K562 (cell line): ENCODE measurements at regions not wholly inside any gene's neighbourhood (a gene's known extent, or its start where the extent isn't known, plus 50 kb on each side); places are given as distances from the start of the nearest gene placed in this dataset.

Experiments
- ATAC-seq: fragments of 200-7000 bp; cut with Tn5 transposase; 3 replicates; pipeline ENCODE4 v1.9.1; 2020; ENCODE audit warnings: moderate library complexity
- BruUV-seq: library from RNA; stranded (reverse); fragments of 400-500 nt; replicated peaks from 2 replicates; lab custom pipeline; 2021; lab: Mats Ljungman, UMichigan
- CTCF ChIA-PET: fragments of 300-600 bp; formaldehyde crosslinking; extraction: SDS; loops from one replicate; lab custom pipeline; 2021; ENCODE audit warnings: low intra/inter-chr PET ratio; lab: Yijun Ruan, JAX
- POLR2A ChIA-PET: fragments of 300-600, 350-650 bp; sonication (Branson Sonifier 250); formaldehyde crosslinking; extraction: SDS; loops from one replicate; lab custom pipeline; 2021; ENCODE audit warnings: antibody characterized with exemption, inconsistent platforms; lab: Yijun Ruan, JAX
- DNase-seq, 4 experiments: peaks; one replicate each; pipeline versions ENCODE4 v3.0.0 to v3.0.0-alpha.2; 2011 to 2018; ENCODE audit warnings: low spot score in 3 of 4, mixed read lengths in 3 of 4; ENCODE audit errors: extremely low read depth in 1 of 4
- FAIRE-seq: peaks from 2 replicates; lab custom pipeline; 2011; peaks lifted over from hg19 to GRCh38; lab: Jason Lieb, UNC
- H2AFZ ChIP-seq: 2 replicates; pipeline ENCODE4 v1.6.0; 2011; ENCODE audit warnings: low read depth, low read length, control low read depth, inconsistent platforms
- H3K27ac ChIP-seq: fragments of 200-600 bp; 3 replicates; pipeline ENCODE4 v1.8.0; 2011; ENCODE audit warnings: low read depth, mild to moderate bottlenecking, control low read depth, inconsistent platforms, low read length, moderate library complexity, mixed read lengths; ENCODE audit errors: extremely low read depth
- H3K27me3 ChIP-seq, 2 experiments: fragments of 300-600 bp in 1 of 2; 2 replicates in 1 of 2; 3 replicates in 1 of 2; pipeline versions ENCODE4 v1.6.0 to v1.8.0; 2011; ENCODE audit warnings: inconsistent platforms in 2 of 2, low read length in 2 of 2, mild to moderate bottlenecking in 1 of 2, mixed read lengths in 1 of 2, moderate library complexity in 1 of 2; ENCODE audit not compliant: control insufficient read depth in 2 of 2, insufficient read depth in 2 of 2
- H3K36me3 ChIP-seq: fragments of 300-600 bp; 3 replicates; pipeline ENCODE4 v1.8.0; 2011; ENCODE audit warnings: mild to moderate bottlenecking, low read length, inconsistent platforms; ENCODE audit not compliant: control insufficient read depth, insufficient read depth
- H3K4me1 ChIP-seq, 2 experiments: fragments of 200-600 bp in 1 of 2; replicated peaks in 1 of 2; 2 replicates in 1 of 2; 3 replicates in 1 of 2; pipeline versions ENCODE4 v1.5.1 to v1.8.0; 2011; ENCODE audit warnings: inconsistent platforms in 2 of 2, low read length in 2 of 2, mild to moderate bottlenecking in 1 of 2, mixed read lengths in 1 of 2, moderate library complexity in 1 of 2; ENCODE audit not compliant: control insufficient read depth in 2 of 2, insufficient read depth in 2 of 2
- H3K4me2 ChIP-seq: 2 replicates; pipeline ENCODE4 v1.6.1; 2011; ENCODE audit warnings: low read length, control low read depth, inconsistent platforms, mixed read lengths; ENCODE audit not compliant: insufficient read depth
- H3K4me3 ChIP-seq: fragments of 200-600 bp; sonication (generic), shearing (Covaris generic); 2 replicates; pipeline ENCODE4 v1.5.1; 2016; ENCODE audit warnings: control low read depth, inconsistent platforms
- H3K79me2 ChIP-seq: fragments of 200-600 bp; 3 replicates; pipeline ENCODE4 v1.8.0; 2011; ENCODE audit warnings: low read length, inconsistent platforms; ENCODE audit not compliant: control insufficient read depth, insufficient read depth
- H3K9ac ChIP-seq, 2 experiments: 2 replicates each; pipeline versions ENCODE4 v1.6.0 to v1.6.1; 2011; ENCODE audit warnings: low read depth in 2 of 2, low read length in 2 of 2, control low read depth in 1 of 2, inconsistent platforms in 1 of 2, mild to moderate bottlenecking in 1 of 2, mixed read lengths in 1 of 2; ENCODE audit not compliant: insufficient read depth in 1 of 2
- H3K9me1 ChIP-seq: one replicate; pipeline ENCODE4 v1.6.0; 2011; ENCODE audit warnings: inconsistent platforms, mild to moderate bottlenecking, low read length, moderate library complexity; ENCODE audit not compliant: control insufficient read depth, insufficient read depth
- H3K9me3 ChIP-seq: replicated peaks from 2 replicates; pipeline ENCODE4 v1.5.1; 2011; ENCODE audit warnings: low read depth, low read length, inconsistent platforms; ENCODE audit not compliant: control insufficient read depth, insufficient read depth
- H4K20me1 ChIP-seq: replicated peaks from 2 replicates; pipeline ENCODE4 v1.6.1; 2011; ENCODE audit warnings: low read length, inconsistent platforms, mixed read lengths; ENCODE audit not compliant: control insufficient read depth, insufficient read depth
- C11orf30 ChIP-seq: fragments of 450-650 bp; IDR thresholded peaks from 2 replicates; pipeline ENCODE4 v1.6.1; 2016; ENCODE audit warnings: low read depth, mild to moderate bottlenecking
- HNRNPLL ChIP-seq: fragments of 200-400 bp; formaldehyde crosslinking; IDR thresholded peaks from 2 replicates; pipeline ENCODE4 v1.6.1; 2017; ENCODE audit warnings: low read length, low read depth, mild to moderate bottlenecking; ENCODE audit not compliant: poor library complexity, severe bottlenecking
- KAT8 ChIP-seq: fragments of 450-650 bp; IDR thresholded peaks from 2 replicates; pipeline ENCODE4 v1.6.1; 2016; ENCODE audit warnings: low read depth, mild to moderate bottlenecking
- MAFF ChIP-seq: IDR thresholded peaks from 2 replicates; pipeline ENCODE4 v1.6.1; 2012; ENCODE audit warnings: low read length, improper control_type of control experiment
- MAFG ChIP-seq: fragments of 450-650 bp; conservative IDR thresholded peaks from 2 replicates; pipeline ENCODE4 v1.6.1; 2016; ENCODE audit warnings: missing genetic modification characterization, missing compliant biosample characterization
- NBN ChIP-seq: fragments of 450-650 bp; IDR thresholded peaks from 2 replicates; pipeline ENCODE4 v1.6.1; 2016; ENCODE audit warnings: low read depth, mild to moderate bottlenecking
- NFE2 ChIP-seq: IDR thresholded peaks from 2 replicates; pipeline ENCODE4 v1.6.1; 2014; ENCODE audit warnings: antibody characterized with exemption, low read depth
- NFE2L1 ChIP-seq: fragments of 450-650 bp; IDR thresholded peaks from 2 replicates; pipeline ENCODE4 v1.6.1; 2016; ENCODE audit warnings: missing genetic modification characterization, low read depth, mild to moderate bottlenecking, missing compliant biosample characterization, moderate library complexity, borderline replicate concordance
- RAD21 ChIP-seq, 2 experiments: fragments of 250-450 bp in 1 of 2; fragments of 450-650 bp in 1 of 2; sonication (Bioruptor Pico) in 1 of 2; formaldehyde crosslinking in 1 of 2; IDR thresholded peaks in 1 of 2; conservative IDR thresholded peaks in 1 of 2; 2 replicates each; pipeline versions ENCODE4 v1.4.0 to v1.8.0; 2020 to 2022; ENCODE audit warnings: mild to moderate bottlenecking in 2 of 2, moderate library complexity in 1 of 2
- TRIM28 ChIP-seq: fragments of 450-650 bp; IDR thresholded peaks from 2 replicates; pipeline ENCODE4 v1.6.1; 2017
- ZHX1 ChIP-seq: fragments of 150-350 bp; conservative IDR thresholded peaks from 2 replicates; pipeline ENCODE4 v1.6.1; 2014; ENCODE audit warnings: low read length
- ZNF316 ChIP-seq: fragments of 450-650 bp; IDR thresholded peaks from 2 replicates; pipeline ENCODE4 v1.6.1; 2016
- WGBS: fragments of 100-300 bp; shearing (Covaris generic); methylation state at CpG from one replicate; pipeline ENCODE4 v1.1.6; 2016; ENCODE audit warnings: low coverage, mixed read lengths; ENCODE audit not compliant: insufficient coverage; ENCODE audit errors: missing lambda C conversion rate; 5-methylcytosine and 5-hydroxymethylcytosine counted together
- in situ Hi-C: fragments of 300-500 bp; cut with MboI; formaldehyde crosslinking; loops from 4 replicates; pipeline ENCODE4 v1.15.0; 2018; ENCODE audit warnings: inconsistent platforms, mixed read lengths
- intact Hi-C: fragments of 100-400 bp; cut with micrococcal nuclease; formaldehyde crosslinking; loops from 2 replicates; pipeline ENCODE4 v1.14.2; 2022
- TF ChIP-seq, protein P1 (sequence below): fragments of 450-650 bp; IDR thresholded peaks from 2 replicates; pipeline ENCODE4 v1.6.1; 2017; ENCODE audit warnings: antibody characterized with exemption

GRCh38 chr16:20243731-20244281 is 83.5 kb downstream of the GP2 start:
- POLR2A ChIA-PET, result interaction anchor here (0.9 kb wide), 1 partner anchor 32 kb away, joined by 3 read pairs; no protein-coding TSS in a partner anchor
- intact Hi-C loops, result no loop called here
- ATAC-seq, result no peak
- no peak overlapping the region for H3K4me3 ChIP-seq
- no peak overlapping the region for H3K27ac ChIP-seq
- peak in 1 of 4 experiments; percentile 1 for DNase-seq
- CTCF ChIA-PET, result no interaction called here
- TF ChIP-seq TRIM28 (no peak), NBN (no peak), NFE2L1 (tag) (peak; percentile 37; the same call in 1 of the 2 replicates), ZHX1 (no peak), MAFF (peak; percentile 47), KAT8 (no peak), RAD21 (CRISPR knock-in tag; conservative IDR thresholded peaks at IDR 0.05 in 1 of 2, IDR thresholded peaks at IDR 0.05 in 1 of 2) (no peak), HNRNPLL (no peak), ZNF316 (peak; percentile 55), C11orf30 (peak; percentile 51; the same call in 1 of the 2 replicates), MAFG (tag) (peak; percentile 67), NFE2 (peak; percentile 62)
- TF ChIP-seq, protein P1, sequence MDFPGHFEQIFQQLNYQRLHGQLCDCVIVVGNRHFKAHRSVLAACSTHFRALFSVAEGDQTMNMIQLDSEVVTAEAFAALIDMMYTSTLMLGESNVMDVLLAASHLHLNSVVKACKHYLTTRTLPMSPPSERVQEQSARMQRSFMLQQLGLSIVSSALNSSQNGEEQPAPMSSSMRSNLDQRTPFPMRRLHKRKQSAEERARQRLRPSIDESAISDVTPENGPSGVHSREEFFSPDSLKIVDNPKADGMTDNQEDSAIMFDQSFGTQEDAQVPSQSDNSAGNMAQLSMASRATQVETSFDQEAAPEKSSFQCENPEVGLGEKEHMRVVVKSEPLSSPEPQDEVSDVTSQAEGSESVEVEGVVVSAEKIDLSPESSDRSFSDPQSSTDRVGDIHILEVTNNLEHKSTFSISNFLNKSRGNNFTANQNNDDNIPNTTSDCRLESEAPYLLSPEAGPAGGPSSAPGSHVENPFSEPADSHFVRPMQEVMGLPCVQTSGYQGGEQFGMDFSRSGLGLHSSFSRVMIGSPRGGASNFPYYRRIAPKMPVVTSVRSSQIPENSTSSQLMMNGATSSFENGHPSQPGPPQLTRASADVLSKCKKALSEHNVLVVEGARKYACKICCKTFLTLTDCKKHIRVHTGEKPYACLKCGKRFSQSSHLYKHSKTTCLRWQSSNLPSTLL, result no peak
- BruUV-seq, result no TSS peak
- no peak overlapping the region for H3K4me2 ChIP-seq
- WGBS, result 0% methylated on average over 3 of the region's 3 CpGs
- H3K79me2 ChIP-seq, result no peaks in the 10 kb centered on the region
- H3K27me3 ChIP-seq, result no peaks in the 10 kb centered on the region
- H3K9ac ChIP-seq, result no peak overlapping the region
- no peaks in the 10 kb centered on the region for H3K9me1 ChIP-seq
- in situ Hi-C loops, result no loop called here
- no peak overlapping the region for H2AFZ ChIP-seq
- no peaks in the 10 kb centered on the region for H3K36me3 ChIP-seq
- H4K20me1 ChIP-seq, result no peaks in the 10 kb centered on the region
- FAIRE-seq, result no peak
- H3K4me1 ChIP-seq, result no peaks in the 10 kb centered on the region
- no peaks in the 10 kb centered on the region for H3K9me3 ChIP-seq
